Kidney (tissue), 13 donors: ENCODE measurements at regions not wholly inside any gene's neighbourhood (a gene's known extent, or its start where the extent isn't known, plus 50 kb on each side); places are given as distances from the start of the nearest gene placed in this dataset.
A peak's percentile ranks its signal among the peaks of the same experiment; 100 is the strongest.

ENCODE experiments used
- DNase-seq, 5 donors: peaks; one replicate each; pipeline ENCODE4 v3.0.0-alpha.2; 2013 to 2020
- FAIRE-seq: peaks from 2 replicates; lab custom pipeline; 2012; peaks lifted over from hg19 to GRCh38; lab: Jason Lieb, UNC
- H3K27ac ChIP-seq, 2 donors: one replicate each; pipeline ENCODE4 v1.7.0; 2013; ENCODE audit warnings: low read depth in 2 of 2, low read length in 2 of 2, inconsistent platforms in 1 of 2
- H3K27me3 ChIP-seq: one replicate; pipeline ENCODE4 v1.7.1; 2013; ENCODE audit warnings: low read length, inconsistent platforms; ENCODE audit not compliant: control insufficient read depth, insufficient read depth
- H3K36me3 ChIP-seq, 3 donors: one replicate each; pipeline versions ENCODE4 v1.7.0 to v1.7.1; 2013; ENCODE audit warnings: low read length in 3 of 3, control low read depth in 1 of 3, inconsistent platforms in 1 of 3; ENCODE audit not compliant: insufficient read depth in 3 of 3, control insufficient read depth in 2 of 3
- H3K4me1 ChIP-seq, 3 donors: one replicate each; pipeline versions ENCODE4 v1.7.0 to v1.7.1; 2013; ENCODE audit warnings: low read length in 3 of 3, inconsistent platforms in 1 of 3, low read depth in 1 of 3; ENCODE audit not compliant: control insufficient read depth in 2 of 3, insufficient read depth in 2 of 3
- H3K4me3 ChIP-seq, 3 donors: one replicate each; pipeline versions ENCODE4 v1.7.0 to v1.8.1; 2013; ENCODE audit warnings: low read length in 3 of 3, control low read depth in 1 of 3, inconsistent platforms in 1 of 3
- H3K9ac ChIP-seq, 3 donors: one replicate each; pipeline versions ENCODE4 v1.7.0 to v1.7.1; 2013; ENCODE audit warnings: low read length in 3 of 3, control low read depth in 1 of 3, inconsistent platforms in 1 of 3
- H3K9me3 ChIP-seq, 3 donors: one replicate each; pipeline versions ENCODE4 v1.7.0 to v1.7.1; 2013; ENCODE audit warnings: low read length in 3 of 3, control low read depth in 1 of 3, inconsistent platforms in 1 of 3; ENCODE audit not compliant: control insufficient read depth in 2 of 3, insufficient read depth in 1 of 3
- intact Hi-C: fragments of 100-400 bp; cut with DNase I; formaldehyde crosslinking; loops from one replicate; pipeline ENCODE4 v1.11.1; 2022
- TF ChIP-seq, protein P1 (sequence below): IDR thresholded peaks from 3 replicates; pipeline ENCODE4 v1.5.1; 2012; ENCODE audit warnings: mild to moderate bottlenecking, moderate library complexity, borderline replicate concordance; ENCODE audit not compliant: insufficient read depth; ENCODE audit errors: extremely low read depth
- donor health status: control.
- donor health status: control.
- donor health status: control.
- donor health status: control.
- donor health status: control.
- donor health status: DM: yes; HTN: yes; CAD: no.
- donor health status: Normal renal cell carcinoma (clear cell type).

DNA sequence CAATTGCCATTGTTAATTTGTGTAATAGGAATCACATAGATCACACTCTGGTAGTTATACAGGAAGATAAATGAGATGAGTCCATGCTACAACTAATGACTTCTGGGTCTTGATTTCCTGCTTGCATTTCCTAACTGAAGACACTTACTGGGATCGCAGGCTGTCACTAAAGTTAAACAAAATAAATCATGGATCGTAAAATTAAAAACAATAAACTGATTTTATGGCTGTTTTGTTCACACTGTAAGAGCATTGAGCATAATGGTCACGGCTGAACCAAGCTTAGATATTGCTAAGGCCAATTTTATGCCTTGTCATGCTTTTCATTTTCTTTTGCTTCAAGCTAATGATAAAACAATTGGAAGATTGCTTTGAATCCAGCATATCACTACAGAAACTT lies 332.5 kb upstream of the CITED2 start:
- no peak overlapping the region for H3K27ac ChIP-seq
- H3K9ac ChIP-seq, result no peak overlapping the region
- H3K27me3 ChIP-seq, result no peaks in the 10 kb centered on the region
- DNase-seq (peak in 2 of 5 donors; percentile 40 to 41), FAIRE-seq (no peak)
- TF ChIP-seq, protein P1, sequence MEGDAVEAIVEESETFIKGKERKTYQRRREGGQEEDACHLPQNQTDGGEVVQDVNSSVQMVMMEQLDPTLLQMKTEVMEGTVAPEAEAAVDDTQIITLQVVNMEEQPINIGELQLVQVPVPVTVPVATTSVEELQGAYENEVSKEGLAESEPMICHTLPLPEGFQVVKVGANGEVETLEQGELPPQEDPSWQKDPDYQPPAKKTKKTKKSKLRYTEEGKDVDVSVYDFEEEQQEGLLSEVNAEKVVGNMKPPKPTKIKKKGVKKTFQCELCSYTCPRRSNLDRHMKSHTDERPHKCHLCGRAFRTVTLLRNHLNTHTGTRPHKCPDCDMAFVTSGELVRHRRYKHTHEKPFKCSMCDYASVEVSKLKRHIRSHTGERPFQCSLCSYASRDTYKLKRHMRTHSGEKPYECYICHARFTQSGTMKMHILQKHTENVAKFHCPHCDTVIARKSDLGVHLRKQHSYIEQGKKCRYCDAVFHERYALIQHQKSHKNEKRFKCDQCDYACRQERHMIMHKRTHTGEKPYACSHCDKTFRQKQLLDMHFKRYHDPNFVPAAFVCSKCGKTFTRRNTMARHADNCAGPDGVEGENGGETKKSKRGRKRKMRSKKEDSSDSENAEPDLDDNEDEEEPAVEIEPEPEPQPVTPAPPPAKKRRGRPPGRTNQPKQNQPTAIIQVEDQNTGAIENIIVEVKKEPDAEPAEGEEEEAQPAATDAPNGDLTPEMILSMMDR, result no peak
- peaks cover 0 to 12% (median 3%) of the 10 kb centered on the region in 3 donors for H3K4me1 ChIP-seq
- H3K36me3 ChIP-seq, result no peaks in the 10 kb centered on the region
- intact Hi-C loops, result no loop called here
- no peak overlapping the region for H3K4me3 ChIP-seq
- H3K9me3 ChIP-seq, result peaks cover 0 to 4% (median 0%) of the 10 kb centered on the region in 3 donors

DNA sequence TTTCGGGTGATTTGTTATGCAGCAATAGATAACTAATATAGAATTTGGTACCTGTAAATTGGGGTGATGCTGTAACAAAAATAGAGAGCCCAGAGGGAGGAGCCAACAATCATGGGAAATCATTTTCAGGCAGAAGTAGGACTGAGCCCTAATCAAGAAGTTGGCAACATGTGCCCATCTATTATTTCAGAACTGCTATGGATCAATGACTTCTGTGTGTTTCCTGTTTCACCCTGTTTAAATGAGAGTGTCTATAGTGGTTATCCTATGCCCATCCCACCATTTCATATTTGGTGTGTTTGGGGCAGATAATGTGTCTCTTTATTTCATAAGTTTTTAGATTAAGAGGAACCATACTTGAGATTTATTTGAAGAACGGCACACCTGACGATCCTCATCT lies 330.8 kb upstream of the CITED2 start:
- FAIRE-seq, result no peak
- no peak for DNase-seq
- H3K4me1 ChIP-seq, result peaks cover 0 to 12% (median 3%) of the 10 kb centered on the region in 3 donors
- intact Hi-C loops, result no loop called here
- H3K27ac ChIP-seq, result no peak overlapping the region
- TF ChIP-seq, protein P1, result no peak
- no peak overlapping the region for H3K9ac ChIP-seq
- H3K4me3 ChIP-seq, result no peak overlapping the region
- H3K36me3 ChIP-seq, result no peaks in the 10 kb centered on the region
- no peaks in the 10 kb centered on the region for H3K27me3 ChIP-seq
- H3K9me3 ChIP-seq, result peaks cover 0 to 4% (median 0%) of the 10 kb centered on the region in 3 donors

DNA sequence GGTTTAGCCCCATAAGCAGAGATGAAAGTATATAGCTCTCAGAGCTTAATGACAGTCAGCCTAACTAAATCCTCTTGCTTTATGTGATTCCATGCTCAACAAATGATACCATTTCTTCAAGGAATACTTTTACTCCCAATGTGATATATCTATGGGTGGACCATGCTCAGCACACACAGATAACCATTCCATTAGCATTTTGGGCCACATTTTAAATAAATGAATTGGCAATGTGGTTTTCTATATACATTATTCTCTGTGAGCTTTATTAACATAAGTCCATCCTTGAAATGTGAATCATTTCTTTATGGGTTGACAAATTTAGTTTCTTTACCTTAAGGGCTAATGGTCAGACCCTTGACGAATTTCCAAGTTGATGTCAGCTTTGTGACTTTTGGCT lies 329.3 kb upstream of the CITED2 start:
- no peak for FAIRE-seq
- H3K36me3 ChIP-seq, result no peaks in the 10 kb centered on the region
- no peak overlapping the region for H3K4me3 ChIP-seq
- intact Hi-C loops, result no loop called here
- H3K9me3 ChIP-seq, result peaks cover 0 to 4% (median 0%) of the 10 kb centered on the region in 3 donors
- DNase-seq, result no peak
- H3K4me1 ChIP-seq, result peaks cover 0 to 12% (median 10%) of the 10 kb centered on the region in 3 donors
- no peak overlapping the region for H3K9ac ChIP-seq
- no peak overlapping the region for H3K27ac ChIP-seq
- TF ChIP-seq, protein P1, result no peak
- H3K27me3 ChIP-seq, result no peaks in the 10 kb centered on the region

DNA sequence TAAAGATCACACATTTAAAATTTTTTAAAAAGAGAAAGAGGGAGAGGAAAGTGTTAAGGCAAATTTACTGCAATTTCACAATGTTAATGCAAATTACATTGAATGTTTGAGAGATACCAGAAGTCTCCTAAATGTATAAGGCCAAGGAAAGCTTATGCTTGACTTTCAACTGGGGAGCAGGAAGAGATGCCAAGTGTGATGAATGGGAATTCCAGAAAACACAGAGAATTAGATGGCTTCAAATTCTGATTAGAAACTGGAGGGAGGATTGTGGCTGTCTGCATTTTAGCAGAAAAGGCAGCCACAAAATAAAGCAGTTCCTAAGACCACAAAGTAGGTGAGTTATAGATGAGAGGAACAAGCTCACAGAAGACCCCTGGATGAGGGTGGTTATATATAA lies 328.3 kb upstream of the CITED2 start:
- TF ChIP-seq, protein P1, result no peak
- Histone ChIP-seq H3K4me1 (peaks cover 0 to 10% (median 6%) of the 10 kb centered on the region in 3 donors), H3K9ac (no peak overlapping the region), H3K27me3 (no peaks in the 10 kb centered on the region), H3K36me3 (no peaks in the 10 kb centered on the region), H3K27ac (no peak overlapping the region), H3K9me3 (peaks cover 0 to 4% (median 0%) of the 10 kb centered on the region in 3 donors), H3K4me3 (no peak overlapping the region)
- DNase-seq (no peak), FAIRE-seq (no peak)
- intact Hi-C loops, result no loop called here
